Renal cortex interstitium (tissue), 11 donors: ENCODE measurements at regions not wholly inside any gene's neighbourhood (a gene's known extent, or its start where the extent isn't known, plus 50 kb on each side); places are given as distances from the start of the nearest gene placed in this dataset.

Source experiments
- DNase-seq, 11 donors: peaks; one replicate each; pipeline ENCODE4 v3.0.0-alpha.2; 2013; ENCODE audit warnings: low read depth in 9 of 11, low spot score in 4 of 11; ENCODE audit errors: extremely low read depth in 1 of 11

DNA sequence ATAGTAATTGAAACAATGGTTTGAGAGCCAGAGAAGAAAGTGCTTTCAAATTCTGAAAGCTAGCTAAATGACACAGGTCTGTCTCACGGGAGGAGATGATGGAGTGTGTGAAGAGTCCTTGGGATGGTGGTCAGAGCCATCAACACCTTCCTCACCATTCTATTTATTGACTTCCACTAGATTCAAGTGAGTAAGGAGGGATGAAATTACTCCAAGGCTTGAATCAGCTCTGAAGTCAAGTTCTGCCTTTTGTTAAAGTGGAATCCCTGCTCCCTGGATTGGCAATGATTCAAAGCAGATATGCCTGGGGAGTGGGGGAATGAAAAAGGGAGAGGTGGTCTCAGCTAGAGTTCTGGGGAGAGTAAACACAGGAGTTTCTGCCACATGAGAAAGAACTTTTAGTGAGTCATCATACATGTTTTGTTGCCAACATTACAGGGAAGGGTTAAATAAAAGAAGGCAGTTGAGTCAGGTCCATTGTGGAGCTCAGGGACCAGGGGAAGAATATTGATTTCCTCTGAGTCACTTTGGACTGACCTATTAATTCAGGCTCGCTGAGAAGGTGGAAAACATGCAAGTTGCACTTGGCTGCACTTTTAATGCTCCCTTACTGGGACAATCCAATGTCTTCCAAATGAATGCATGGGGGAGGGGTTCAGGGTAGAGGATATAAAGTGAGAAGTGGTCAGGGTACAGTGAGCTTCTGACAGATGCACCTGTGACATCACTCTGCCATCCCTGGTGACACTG lies 142.7 kb downstream of the TBX5 start:
- no peak for DNase-seq

DNA sequence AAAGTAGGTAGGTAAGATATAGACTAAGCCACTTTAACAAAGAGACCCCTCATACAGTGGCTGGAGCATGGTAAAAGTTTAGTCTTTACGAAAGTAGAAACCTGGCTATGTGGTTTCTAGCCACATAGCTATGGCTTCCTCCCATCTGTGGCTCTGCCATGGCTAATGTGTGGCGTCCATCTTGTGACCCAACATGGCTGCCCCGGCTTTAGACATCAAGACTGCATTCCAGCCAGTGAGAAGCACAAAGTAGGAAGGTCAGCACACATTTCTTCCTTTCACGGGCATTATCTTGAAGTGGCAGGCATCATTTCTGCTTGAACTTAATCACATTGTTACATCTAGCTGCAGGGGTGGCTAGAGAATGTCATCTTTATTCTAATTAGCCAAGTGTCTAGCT lies 148.3 kb downstream of the TBX5 start:
- no peak for DNase-seq

DNA sequence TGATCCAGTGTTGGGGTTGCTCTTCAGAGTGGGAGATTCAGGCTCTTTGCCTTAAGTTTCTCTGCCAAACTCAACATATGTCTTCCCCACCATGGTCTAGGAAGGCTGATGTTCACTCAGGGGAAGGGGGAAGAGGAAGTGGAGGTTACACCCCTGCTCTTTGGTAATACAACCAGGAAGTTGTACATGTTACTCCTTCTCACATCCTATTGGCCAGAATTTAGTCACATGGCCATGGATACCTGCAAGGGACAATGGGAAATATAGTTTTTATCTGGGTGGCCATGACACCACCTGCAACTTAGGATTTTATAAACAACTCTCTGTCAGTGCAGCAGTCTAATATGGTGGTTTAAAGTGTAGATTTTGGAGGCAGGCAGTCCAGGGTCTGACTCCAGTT lies 150.9 kb downstream of the TBX5 start:
- DNase-seq, result no peak

DNA sequence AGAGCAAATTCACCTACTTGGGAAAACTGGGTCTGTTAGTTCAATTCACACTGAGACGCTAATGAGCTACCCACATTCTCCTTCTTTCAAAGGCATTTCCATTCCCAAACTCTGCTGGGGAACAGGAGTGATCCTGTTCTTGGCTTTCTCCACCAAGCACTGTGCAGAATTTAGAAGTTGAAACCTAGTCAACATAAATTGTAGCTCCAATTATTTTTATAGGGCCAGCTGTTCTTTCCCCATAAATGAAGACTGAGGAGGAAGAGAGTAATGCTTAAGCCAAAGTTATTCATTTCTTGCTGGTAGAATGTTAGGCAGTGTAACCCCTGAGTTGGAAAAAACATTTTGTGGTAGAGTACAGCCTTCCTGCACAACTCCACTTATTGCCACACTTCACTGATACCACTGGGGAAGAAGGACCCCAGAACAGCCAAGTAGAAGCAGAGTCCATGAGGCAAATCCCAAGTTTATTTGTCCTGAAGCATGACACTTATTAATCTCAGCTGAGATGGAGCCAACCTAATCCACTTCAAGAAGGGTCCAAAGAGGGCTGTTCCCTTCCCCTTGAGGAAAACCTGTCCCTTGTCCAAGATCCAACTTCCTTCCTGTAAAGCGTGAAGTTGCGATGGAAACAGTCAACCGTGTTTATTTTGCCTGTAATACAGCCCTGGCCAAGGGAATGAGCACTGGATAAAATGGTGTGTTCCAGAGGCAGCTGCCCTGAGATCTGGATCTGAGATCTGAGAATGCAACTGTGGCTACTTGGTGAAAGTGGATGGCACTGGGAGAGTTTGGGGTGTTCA lies 151.8 kb downstream of the TBX5 start:
- no peak for DNase-seq

DNA sequence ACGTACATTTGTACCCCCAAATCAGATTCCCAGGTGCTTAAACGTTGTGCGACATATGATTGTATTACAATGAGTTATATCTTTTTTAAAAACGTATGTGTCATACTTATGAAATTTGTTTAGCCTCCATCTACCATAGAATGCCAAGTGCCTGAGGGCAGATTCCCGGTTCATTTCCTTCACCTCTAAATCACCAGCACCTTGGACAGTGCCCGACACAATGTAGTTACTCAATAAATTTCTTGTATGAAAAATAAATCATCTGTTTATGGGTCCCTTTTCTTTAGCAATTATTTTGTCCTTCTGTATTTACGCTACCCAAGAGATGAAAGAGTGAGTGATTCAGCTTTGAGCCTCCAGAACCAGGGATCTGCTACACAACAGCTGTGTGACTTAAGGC lies 157.4 kb downstream of the TBX5 start:
- DNase-seq, result no peak

DNA sequence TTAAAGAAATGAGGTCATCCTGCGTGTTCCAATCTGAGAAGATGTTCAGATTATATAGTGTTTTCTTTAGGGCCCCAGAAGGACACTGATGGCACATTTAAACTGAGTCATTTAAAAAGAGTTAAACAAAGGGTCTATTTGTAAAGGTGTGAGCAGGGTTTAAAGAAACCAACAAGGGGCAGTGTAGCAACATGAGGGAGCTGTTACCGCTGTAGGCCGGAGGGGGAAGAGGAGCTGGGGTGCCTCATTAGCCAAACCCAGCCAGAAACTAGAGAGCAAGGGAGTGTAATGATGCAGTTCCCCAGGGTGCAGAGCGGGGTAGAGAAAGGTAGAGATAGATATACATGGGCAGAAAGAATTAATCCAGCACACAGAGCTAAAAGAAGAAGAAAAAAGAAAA lies 160.4 kb downstream of the TBX5 start:
- DNase-seq, result no peak

DNA sequence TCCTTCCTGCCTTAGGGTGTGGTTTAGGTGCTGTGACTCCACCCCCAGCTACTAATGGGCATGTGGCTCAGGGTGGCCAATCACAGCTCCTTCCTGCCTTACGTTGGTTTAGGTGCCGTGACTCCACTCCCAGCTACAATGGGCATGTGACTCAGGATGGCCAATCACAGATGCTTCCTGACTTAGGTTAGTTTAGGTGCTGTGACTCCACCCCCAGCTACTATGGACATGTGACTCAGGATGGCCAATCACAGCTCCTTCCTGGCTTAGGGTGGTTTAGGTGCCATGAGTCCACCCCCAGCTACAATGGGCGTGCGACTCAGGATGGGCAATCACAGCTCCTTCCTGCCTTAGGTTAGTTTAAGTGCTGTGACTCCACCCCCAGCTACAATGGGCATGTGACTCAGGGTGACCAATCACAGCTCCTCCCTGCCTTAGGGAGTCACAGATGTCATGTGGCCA lies 163.9 kb downstream of the TBX5 start:
- no peak for DNase-seq

DNA sequence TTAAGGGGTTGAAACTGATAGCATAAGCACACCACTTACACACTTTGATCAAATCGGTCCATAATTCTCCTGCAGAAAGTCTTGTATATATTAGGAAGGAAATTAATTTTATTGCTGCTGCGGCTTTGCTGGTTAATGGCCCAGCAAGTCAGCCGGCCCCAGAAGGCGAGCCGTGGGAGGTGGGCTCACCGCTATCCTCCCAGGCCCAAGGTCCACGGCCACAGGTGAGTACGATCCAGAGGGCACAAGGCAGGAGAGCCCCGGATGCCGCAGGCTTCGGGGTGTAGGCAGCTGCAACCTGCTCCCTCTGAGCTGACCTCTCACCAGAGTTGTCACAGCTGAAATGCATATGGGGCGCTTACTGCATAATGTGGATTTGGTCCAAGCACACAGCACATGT lies 165.7 kb downstream of the TBX5 start:
- DNase-seq, result no peak

DNA sequence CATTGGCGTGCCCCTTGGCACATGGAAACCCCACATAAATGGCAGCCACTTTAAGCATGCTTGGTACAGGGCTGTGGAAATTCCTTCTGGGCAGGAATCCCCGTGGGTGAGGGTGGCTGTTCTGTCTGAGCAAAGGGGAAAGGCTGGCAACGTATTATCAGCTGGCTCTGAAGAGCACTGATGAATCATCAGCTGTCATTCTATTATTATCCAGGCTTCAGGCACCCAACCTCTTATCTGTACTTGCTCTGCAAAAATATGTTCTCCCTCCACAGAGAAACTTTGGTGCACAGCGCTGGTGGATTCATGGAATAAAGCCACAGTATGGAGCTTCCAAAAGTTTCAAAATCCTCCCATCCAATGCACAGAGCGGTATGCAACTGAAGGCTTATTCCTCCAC lies 167.1 kb downstream of the TBX5 start:
- no peak for DNase-seq

DNA sequence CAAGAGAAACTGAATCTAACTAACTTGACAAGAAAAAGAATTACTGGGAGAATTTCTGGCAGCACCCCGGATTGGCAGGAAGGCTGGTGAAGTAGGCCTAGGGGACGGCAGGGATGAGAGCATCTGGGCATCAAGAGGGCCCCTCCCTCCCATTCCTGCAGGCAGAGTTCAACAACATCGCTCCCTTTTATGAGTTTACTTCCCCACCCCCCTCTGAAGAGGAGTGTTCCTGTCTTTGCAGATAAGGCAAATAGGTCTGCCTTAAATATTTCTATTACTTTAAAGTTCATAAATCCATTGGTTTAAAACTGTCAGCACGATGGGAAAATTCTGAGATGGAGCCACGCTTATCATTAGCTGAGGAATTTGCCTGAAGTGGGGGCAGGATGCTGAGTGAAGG lies 168.7 kb downstream of the TBX5 start:
- DNase-seq, result no peak

DNA sequence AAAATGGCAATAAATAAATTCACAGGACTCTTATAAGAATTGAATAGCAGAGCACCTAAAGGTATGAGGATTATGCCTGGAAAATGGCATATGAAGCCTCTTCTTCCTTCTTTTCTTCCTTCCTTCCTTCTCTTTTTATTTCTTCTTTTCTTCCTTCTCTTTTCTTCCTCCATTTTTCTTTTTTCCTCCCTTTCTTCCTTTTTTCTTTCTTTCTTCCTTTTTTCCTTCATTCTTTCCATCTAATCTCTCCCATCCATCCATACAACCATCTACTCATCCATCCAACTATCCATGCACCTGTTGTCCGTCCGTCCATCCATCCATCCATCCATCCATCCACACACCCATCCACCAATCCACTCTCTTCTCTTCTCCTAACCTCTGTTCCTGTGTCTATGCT lies 173.8 kb downstream of the TBX5 start:
- no peak for DNase-seq

DNA sequence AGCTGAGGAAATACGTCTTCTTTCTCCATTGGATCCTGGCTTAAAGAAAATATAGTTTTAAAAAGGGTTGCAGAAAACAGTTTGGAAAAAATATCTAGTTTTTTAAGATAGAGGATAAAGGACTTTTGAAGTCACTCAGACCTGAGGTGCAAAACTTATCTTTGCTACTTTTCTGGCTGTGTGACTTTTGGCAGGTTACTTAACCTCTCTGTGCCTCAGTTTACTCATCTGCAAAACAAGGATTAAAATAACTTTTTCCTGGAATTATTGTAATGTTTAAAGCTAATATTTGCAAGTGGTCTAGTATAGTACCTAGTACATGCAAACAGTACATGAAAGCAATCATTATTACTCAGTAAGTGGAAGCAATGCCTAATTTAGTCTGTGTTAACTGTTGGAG lies 176.8 kb downstream of the TBX5 start:
- DNase-seq, result no peak

DNA sequence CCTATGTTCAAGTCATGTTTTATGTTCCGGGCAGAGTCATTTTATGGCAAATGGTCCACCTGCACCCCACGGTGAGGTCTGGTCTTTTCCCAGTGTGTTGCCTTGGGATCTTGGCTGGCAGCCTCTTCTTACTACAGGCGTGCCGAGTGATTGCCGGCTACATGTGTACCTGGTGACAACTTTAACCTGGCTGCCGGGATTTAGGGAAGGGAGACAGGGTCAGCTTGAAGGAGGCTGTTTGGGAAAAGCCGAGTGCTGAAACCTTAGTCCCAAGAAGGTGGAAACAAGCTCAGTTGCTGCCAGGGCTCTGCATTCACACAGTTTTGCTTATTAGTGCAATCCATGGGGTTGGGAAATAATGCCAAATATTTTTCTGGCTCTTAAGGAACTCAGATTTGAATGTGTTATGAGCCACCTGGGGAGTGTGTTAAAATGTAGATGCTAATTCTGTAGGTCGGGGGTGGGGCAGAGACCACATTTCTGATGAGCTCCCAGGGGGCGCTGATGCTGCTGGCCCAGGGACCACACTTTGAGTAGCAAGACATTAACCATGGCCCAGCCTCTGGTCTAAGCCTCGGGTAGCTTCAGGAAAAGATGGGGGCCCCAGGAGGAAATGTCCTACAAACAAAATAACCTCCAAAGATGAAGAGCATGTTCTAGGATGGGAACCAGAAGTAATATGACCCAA lies 179.6 kb downstream of the TBX5 start:
- DNase-seq, result no peak

DNA sequence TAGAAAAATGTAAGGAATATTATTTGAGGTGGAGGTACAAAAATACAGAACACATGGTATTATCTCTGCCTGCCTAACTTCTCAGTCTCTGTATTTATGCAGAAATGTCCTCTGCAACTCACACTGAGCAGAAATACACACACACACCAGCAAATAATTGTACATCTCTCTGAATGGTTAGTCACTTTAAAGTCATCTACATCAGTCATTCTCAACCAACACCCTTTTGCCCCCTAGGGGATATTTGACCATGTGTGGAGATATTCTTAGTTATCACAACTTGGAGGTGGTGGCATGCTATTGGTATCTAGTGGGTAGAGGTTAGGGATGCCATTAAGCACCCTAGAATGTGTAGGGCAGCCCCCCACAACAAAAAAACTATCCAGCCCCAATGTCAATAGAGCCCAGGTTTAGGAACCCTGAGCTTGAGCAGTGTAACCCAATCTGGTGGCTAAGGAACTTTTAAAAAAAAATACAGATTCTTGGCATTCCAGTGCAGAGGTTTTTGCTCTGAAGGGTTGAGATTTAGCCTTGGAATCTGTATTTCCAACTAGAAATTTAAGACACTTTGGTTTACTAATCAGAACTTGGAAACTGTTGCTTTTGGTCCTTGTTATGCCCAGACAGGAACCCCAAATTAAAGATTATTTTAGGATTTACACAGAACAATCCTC lies 183.8 kb downstream of the TBX5 start:
- no peak for DNase-seq

DNA sequence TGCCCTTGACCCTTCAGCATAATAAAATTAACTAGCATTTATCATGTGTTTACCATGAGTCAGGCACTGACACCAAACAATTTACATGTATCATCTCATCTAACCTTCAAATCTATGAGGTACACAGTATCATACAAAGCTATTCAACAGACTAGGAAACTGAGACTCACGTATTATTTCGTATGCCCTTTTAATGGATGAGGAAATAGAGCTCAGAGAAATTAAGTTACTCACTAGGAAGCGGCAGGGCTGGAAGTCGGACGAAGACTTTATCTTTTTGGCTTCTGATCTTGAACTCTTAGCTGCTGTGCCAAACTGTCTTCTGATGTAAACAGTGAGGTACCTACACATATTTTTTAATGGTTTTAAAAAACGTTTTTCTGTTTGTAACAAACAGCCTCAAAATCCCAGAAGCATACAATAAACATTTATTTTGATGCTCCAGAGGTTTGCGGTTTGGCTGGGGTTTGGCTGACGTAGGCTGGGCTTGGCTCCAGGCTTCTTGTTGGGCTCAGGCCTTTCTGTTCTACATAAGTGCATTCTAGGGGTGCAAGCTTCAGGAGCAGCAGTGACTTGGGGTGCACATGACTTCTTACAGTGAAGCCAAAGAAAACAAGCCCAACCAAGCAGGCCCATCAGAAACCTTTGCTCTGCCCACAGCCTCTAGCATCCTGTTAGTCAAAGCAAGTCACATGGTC lies 184.7 kb downstream of the TBX5 start:
- no peak for DNase-seq

DNA sequence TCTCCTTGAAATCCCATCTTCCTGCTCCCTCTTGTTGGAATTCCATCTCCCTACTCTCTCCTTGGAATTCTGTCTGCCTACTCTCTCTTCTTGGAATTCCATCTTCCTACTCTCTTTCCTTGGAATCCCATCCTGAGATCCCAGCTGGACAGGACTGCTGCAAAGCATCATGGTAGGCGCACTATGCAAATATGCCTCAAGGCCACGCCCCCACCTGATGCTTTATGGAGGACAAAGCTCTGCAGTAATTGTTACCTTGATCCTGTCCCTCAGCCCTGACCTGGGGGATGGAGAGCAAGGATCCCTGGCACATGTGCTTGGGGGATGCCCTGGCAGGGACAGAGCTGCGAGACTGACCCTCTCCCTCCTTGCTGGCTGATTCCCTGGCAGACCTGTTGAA lies 185.6 kb downstream of the TBX5 start:
- DNase-seq, result no peak

DNA sequence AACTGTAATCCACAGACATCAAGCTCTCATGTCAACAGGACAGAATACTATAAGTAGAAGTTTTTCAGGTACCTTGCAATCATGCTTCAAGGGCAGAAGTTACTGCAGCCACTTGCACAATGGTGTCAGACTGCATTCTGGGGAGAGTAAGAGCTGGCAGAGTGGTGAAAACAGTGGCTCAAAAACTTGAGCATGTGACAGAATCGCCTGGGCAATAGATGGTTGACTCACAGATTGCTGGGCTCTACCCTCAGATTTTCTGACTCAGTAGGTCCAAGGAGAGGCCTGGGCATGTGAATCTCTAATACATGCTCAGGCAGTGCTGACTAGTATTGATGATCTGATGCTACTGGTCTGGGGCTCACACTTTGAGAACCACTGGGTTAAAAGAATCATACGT lies 187.8 kb downstream of the TBX5 start:
- no peak for DNase-seq

DNA sequence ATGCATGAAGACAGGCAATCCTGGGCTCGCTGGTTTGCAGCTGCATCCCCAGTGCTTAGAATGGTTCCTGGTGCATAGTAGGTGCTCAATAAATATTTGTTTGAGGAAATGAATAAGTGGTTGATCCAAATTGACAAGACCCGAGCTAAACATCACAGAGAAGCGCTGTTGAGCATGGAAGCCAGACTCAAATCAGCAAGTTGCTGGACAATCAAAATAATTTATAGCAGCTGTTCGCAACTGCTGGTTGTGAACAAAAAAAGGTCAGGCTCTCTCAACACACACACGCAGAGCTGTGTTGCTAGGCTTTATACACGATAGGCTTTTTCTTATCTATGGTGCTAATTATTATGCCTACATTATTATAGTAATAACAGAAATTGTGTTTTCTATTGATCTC lies 190.2 kb downstream of the TBX5 start:
- peak in 8 of 11 donors; percentile 6 to 38 (median 24) for DNase-seq

DNA sequence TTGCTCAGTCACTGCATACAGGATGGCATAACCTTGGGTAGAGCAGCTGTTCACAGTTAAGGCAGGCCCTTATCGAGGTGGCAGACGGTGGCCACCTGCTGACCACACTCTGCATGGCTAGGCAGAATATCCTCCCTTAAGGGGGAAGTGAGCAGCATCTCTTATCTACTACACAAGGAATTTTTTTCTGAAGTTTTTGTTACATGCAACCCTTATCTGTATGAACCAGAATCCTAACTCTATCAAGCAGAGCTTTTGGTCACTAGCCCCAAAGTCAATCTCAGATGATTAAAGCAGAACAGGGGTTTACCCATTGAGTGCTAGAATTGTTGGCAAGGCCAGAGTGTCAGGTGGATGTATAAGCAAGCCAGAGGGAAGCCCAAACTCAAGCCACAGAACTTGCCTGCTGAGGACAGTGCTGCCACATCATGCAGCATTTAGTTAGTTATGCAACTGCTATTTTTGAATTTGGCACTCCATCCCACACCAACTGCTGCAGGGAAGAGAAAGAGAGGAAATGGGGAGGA lies 192.8 kb downstream of the TBX5 start:
- no peak for DNase-seq
